Erythroblast (primary cell): ENCODE measurements at regions not wholly inside any gene's neighbourhood (a gene's known extent, or its start where the extent isn't known, plus 50 kb on each side); places are given as distances from the start of the nearest gene placed in this dataset.

ENCODE experiments used
- GATA1 ChIP-seq: IDR thresholded peaks from 2 replicates; pipeline ENCODE4 v1.6.1; 2011; ENCODE audit warnings: low read depth, mild to moderate bottlenecking, control low read depth, low read length, moderate library complexity
- POLR2A ChIP-seq: IDR thresholded peaks from 2 replicates; pipeline ENCODE4 v1.6.1; 2011; ENCODE audit warnings: mild to moderate bottlenecking, low read length

- TF ChIP-seq POLR2A (no peak), GATA1 (no peak)
These were observed 502.3 kb downstream of the C6orf118 start for GRCh38 chr6:164807125-164807524.
